ENCODE measurements at regions not wholly inside any gene's neighbourhood (a gene's known extent, or its start where the extent isn't known, plus 50 kb on each side); places are given as distances from the start of the nearest gene placed in this dataset.
A peak's percentile ranks its signal among the peaks of the same experiment; 100 is the strongest.

DNA sequence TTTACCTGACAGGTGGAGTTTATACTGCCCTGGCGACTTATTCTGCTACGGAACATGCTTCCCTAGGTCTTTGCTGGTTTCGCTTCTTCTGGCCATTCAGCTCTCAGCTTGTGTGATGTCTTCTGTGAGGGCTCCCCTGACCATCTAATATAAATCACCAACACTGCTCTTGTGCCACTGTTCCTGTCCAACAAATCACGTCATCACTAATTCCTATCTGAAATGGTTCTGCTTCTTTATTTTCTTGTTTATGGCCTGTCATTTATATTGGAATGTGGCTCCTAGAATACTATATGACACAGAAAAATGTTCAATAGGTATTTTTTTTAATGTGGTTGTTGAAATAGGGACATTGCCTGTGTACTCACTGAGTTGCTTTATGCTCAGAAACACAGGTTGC, 171.5 kb downstream of the CD8B2 start:
- no peaks in the 10 kb centered on the region for H3K36me3 Mint-ChIP-seq (ENCODE audit: low read depth)
- DNase-seq: no peak
- no peak overlapping the region for H3K4me3 ChIP-seq (ENCODE audit: low read length)

DNA sequence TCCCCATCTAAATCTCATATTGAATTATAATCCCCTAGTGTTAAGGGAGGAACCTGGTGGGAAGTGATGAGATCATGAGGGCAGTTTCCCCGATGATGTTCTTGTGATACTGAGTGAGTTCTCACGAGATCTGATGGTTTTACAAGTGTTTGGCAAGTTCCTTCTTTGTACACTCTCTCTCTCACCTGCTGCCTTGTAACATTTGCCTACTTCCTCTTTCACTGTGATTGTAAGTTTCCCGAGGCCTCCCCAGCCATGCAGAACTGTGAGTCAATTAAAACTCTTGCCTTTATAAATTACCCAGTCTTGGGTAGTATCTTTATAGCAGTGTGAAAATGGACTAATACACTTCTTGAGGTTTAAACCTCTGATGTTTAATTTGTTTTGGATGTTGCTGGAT, 177.5 kb downstream of the CD8B2 start:
- no peaks in the 10 kb centered on the region for H3K4me1 Mint-ChIP-seq (ENCODE audit: low read depth)
- H3K9me3 Mint-ChIP-seq: peaks cover 6% of the 10 kb centered on the region

More for the DNA sequence above, 171.5 kb downstream of the CD8B2 start:
- intact Hi-C loops (cut with DNase I, micrococcal nuclease): no loop called here
- TF ChIP-seq, protein P1, sequence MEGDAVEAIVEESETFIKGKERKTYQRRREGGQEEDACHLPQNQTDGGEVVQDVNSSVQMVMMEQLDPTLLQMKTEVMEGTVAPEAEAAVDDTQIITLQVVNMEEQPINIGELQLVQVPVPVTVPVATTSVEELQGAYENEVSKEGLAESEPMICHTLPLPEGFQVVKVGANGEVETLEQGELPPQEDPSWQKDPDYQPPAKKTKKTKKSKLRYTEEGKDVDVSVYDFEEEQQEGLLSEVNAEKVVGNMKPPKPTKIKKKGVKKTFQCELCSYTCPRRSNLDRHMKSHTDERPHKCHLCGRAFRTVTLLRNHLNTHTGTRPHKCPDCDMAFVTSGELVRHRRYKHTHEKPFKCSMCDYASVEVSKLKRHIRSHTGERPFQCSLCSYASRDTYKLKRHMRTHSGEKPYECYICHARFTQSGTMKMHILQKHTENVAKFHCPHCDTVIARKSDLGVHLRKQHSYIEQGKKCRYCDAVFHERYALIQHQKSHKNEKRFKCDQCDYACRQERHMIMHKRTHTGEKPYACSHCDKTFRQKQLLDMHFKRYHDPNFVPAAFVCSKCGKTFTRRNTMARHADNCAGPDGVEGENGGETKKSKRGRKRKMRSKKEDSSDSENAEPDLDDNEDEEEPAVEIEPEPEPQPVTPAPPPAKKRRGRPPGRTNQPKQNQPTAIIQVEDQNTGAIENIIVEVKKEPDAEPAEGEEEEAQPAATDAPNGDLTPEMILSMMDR (IDR thresholded peaks at IDR 0.05): no peak
- Histone ChIP-seq H3K4me1 (ENCODE audit: insufficient read depth, low read length) (no peaks in the 10 kb centered on the region), H3K9me3 (ENCODE audit: control insufficient read depth in 1 of 2, insufficient read depth in 1 of 2, low read length in 2 of 2) (peaks cover 2 to 6% of the 10 kb centered on the region in 2 experiments), H3K27ac (ENCODE audit: low read depth in 1 of 2, low read length in 2 of 2) (no peak overlapping the region), H3K27me3 (ENCODE audit: control insufficient read depth in 1 of 2, insufficient read depth in 2 of 2, low read length in 2 of 2) (no peaks in the 10 kb centered on the region), H3K36me3 (ENCODE audit: insufficient read depth, low read length) (no peaks in the 10 kb centered on the region)
- peaks cover 19% of the 10 kb centered on the region for H3K27me3 Mint-ChIP-seq
- H3K27ac Mint-ChIP-seq: no peak overlapping the region
- H3K9me3 Mint-ChIP-seq: peaks cover 15% of the 10 kb centered on the region
- ChIA-PET POLR2A (no interaction called here), CTCF (no interaction called here)
- no peaks in the 10 kb centered on the region for H3K4me1 Mint-ChIP-seq (ENCODE audit: low read depth)
- no peak for ATAC-seq (ENCODE audit: poor library complexity)
- no peak overlapping the region for H3K4me3 Mint-ChIP-seq

DNA sequence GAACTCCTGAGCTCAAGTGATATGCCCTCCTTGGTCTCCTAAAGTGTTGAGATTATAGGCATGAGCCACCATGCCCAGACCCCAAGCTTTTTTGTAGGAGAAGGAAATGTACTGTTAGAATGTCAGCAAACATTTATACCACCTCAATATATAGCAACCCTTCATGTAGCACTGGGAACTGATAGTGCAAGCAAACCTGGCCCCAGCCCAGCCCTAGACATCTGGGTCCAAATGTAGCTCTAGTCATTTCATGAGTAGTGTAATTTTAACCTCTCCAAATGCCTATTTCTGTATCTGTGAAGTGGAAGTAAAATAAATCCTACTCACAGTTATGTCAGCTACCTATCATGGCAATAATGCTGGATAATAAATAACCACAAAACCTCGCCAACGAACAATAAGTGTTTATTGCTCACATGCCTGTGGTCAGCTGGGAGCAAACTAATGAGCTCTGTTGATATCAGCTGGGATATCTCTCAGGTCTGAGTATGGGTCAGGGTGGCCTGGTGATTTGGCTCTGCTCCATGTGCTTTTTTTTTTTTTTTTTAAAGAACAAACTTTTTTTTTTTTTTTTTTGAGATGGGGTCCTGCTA, 180.4 kb downstream of the CD8B2 start:
- ChIA-PET CTCF (no interaction called here), POLR2A (interaction anchor here (0.5 kb wide), 1 partner anchor 11 kb away, joined by 3 read pairs; no protein-coding TSS in a partner anchor)
- TF ChIP-seq, protein P1 (IDR thresholded peaks at IDR 0.05): no peak
- H3K27me3 ChIP-seq (ENCODE audit: control insufficient read depth in 1 of 2, insufficient read depth in 2 of 2, low read length in 2 of 2): peaks cover 0 to 2% of the 10 kb centered on the region in 2 experiments
- Mint-ChIP-seq H3K36me3 (ENCODE audit: low read depth) (no peaks in the 10 kb centered on the region), H3K27me3 (peaks cover 31% of the 10 kb centered on the region), H3K9me3 (peaks cover 12% of the 10 kb centered on the region), H3K27ac (no peak overlapping the region), H3K4me1 (ENCODE audit: low read depth) (no peaks in the 10 kb centered on the region), H3K4me3 (no peak overlapping the region)
- H3K9me3 ChIP-seq (ENCODE audit: control insufficient read depth in 1 of 2, insufficient read depth in 1 of 2, low read length in 2 of 2): peaks cover 3 to 15% of the 10 kb centered on the region in 2 experiments
- intact Hi-C loops (cut with DNase I, micrococcal nuclease): no loop called here
- no peak overlapping the region for H3K4me3 ChIP-seq (ENCODE audit: low read length)
- no peak overlapping the region for H3K27ac ChIP-seq (ENCODE audit: low read depth in 1 of 2, low read length in 2 of 2)
- DNase-seq (no peak), ATAC-seq (ENCODE audit: poor library complexity) (no peak)
- H3K36me3 ChIP-seq (ENCODE audit: insufficient read depth, low read length): no peaks in the 10 kb centered on the region
- H3K4me1 ChIP-seq (ENCODE audit: insufficient read depth, low read length): no peaks in the 10 kb centered on the region

More for the DNA sequence above, 177.5 kb downstream of the CD8B2 start:
- no peak for ATAC-seq (ENCODE audit: poor library complexity)
- Mint-ChIP-seq H3K27ac (no peak overlapping the region), H3K27me3 (peaks cover 31% of the 10 kb centered on the region), H3K4me3 (no peak overlapping the region), H3K36me3 (ENCODE audit: low read depth) (no peaks in the 10 kb centered on the region)
- DNase-seq: peak in 1 of 14 experiments; percentile 4
- ChIA-PET POLR2A (no interaction called here), CTCF (no interaction called here)
- Histone ChIP-seq H3K4me3 (ENCODE audit: low read length) (no peak overlapping the region), H3K9me3 (ENCODE audit: control insufficient read depth in 1 of 2, insufficient read depth in 1 of 2, low read length in 2 of 2) (peaks cover 3 to 7% of the 10 kb centered on the region in 2 experiments), H3K27ac (ENCODE audit: low read depth in 1 of 2, low read length in 2 of 2) (no peak overlapping the region), H3K36me3 (ENCODE audit: insufficient read depth, low read length) (no peaks in the 10 kb centered on the region), H3K4me1 (ENCODE audit: insufficient read depth, low read length) (no peaks in the 10 kb centered on the region), H3K27me3 (ENCODE audit: control insufficient read depth in 1 of 2, insufficient read depth in 2 of 2, low read length in 2 of 2) (peaks cover 0 to 2% of the 10 kb centered on the region in 2 experiments)
- intact Hi-C loops (cut with DNase I, micrococcal nuclease): no loop called here
- TF ChIP-seq, protein P1 (IDR thresholded peaks at IDR 0.05): no peak

Data from CD4-positive, alpha-beta T cell (primary cell).